ENCODE measurements at regions not wholly inside any gene's neighbourhood (a gene's known extent, or its start where the extent isn't known, plus 50 kb on each side); places are given as distances from the start of the nearest gene placed in this dataset.

DNA sequence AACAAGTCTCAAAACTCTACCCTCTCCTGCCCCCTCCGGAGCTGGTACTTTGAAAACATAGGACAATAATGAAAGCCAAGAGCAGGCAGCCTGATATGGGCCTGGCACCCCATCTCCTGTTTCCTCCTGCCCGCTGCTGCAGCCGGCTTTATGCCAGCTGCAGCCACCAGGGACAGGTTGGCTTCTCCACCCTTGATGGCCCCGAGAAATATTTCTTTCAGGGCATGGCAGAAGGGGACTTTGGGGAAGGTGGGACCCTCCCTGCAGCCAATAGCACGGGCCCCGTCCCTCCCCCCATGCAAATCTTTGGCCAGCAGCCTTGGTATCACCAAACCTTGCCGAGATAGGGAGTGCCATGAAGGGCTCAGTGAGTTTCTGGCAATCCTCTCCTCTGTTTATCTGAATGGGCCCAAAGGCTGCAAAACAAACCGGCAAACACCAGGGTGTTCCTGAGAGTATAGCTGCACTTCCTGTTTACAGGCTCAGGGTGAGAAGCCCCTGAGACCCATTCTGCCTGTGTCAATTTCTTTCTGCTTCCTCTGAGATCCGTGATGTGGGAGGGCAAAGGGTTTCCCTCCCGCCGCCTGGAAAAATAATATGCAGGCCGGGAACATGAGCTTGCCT lies 73.4 kb upstream of the BOD1 start:
- no peak for DNase-seq (ENCODE audit: low read depth)

GRCh38 chr5:173691931-173692330 lies 75.5 kb upstream of the BOD1 start:
- no peak for DNase-seq (ENCODE audit: low read depth)

- DNase-seq (ENCODE audit: low read depth): no peak
Observed at GRCh38 chr5:173693670-173694069, 77.2 kb upstream of the BOD1 start.

GRCh38 chr5:173696216-173696615 lies 79.8 kb upstream of the BOD1 start:
- DNase-seq (ENCODE audit: low read depth): no peak

DNA sequence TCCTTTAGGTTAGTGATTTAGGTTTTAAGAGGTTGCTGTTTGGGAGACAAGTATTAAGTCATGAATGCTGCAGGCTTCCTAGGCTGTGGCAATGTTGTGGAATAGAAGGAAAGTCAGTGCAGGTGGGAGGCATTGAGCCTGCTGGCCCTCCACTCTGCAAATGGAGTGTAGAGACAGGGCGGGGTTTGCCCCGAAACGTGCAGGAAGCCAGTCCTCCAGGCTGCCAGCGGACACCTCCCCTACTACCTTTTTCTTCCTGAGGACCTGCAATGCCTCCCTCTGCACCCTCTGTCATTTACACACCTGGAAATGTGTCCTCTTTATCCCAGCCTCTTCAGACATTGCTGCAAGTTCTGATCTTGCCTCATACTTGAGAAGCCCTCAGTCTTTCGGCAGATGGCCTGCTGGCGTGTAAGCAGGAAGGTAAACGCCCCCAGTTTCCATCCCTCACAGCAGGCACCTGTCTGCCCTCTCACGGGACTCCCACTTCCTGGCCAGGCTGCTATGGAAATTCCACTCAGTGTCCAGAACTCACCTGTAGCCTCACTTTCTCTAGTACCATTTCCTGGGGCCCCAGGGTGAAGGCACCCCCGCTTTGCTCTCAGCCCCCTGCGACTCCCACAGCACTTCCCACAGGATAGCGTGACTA lies 81.6 kb upstream of the BOD1 start:
- no peak for DNase-seq (ENCODE audit: low read depth)

- no peak for DNase-seq (ENCODE audit: low read depth)
Observed at GRCh38 chr5:173699966-173700365, 83.5 kb upstream of the BOD1 start.

DNA sequence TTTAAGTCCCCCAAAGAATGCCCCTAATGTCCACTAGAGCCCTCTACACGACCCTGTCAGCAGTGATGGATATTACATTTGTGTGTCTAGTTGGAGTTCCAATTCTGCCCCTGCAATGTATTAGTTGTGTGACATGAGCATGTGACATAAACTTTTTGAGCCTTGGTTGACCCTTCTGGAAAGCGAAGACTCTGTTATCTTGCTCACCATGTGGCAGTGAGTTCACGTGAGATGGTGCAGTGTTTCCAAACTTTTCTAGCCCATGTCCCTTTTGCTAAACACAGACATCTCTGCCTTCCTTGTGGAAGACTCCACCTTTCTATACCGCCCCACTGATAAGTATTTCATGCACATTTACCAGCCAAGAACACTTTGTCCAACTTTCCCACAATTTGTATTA lies 87.0 kb upstream of the BOD1 start:
- DNase-seq (ENCODE audit: low read depth): no peak

- no peak for DNase-seq (ENCODE audit: low read depth)
Observed at GRCh38 chr5:173704615-173705511, 88.4 kb upstream of the BOD1 start.

DNA sequence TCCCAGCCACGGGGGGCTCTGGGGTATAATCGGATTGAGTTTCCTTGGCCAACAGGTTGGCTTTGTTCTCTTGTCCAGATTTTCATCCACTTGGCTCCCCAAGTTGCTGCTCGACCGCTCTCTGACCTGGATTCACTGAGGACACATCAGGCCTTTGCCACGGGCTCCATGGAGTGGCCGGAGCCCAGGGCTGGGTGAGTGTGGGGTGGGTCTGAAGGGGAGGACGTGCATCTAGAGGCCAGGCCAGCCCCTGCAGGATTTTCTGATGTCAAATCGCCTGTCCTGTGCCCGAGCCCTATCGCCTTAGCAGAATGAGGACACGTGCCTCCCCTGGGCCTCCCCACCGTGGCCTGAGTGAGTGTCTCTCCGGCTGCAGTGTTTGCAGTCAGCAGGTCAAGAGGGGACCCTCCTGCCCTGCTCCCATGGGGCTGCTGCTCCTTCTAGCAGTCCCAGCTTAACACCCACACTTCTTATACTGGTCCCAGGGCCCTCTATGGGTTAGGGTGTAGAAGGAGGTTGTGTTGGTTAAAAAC lies 89.1 kb upstream of the BOD1 start:
- DNase-seq (ENCODE audit: low read depth): no peak

DNA sequence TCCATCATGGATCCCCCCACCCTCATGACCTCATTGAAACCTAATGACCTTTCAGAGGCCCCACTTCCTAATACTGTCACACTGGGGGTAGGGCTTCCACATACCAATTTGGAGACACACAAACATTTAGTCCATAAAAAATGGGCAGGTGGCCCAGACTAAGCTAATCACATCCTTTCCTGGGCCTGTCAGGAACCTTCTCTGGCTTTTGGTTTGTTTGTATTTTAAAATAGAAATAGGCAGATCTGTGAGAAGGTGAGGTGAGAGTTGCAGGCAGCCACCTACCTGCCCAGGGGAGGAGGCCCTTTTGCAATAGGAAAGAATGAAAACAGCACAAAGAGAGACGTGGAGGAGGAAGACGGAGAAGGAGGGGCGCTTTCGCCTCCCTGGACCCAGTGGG lies 90.2 kb upstream of the BOD1 start:
- DNase-seq (ENCODE audit: low read depth): no peak

DNA sequence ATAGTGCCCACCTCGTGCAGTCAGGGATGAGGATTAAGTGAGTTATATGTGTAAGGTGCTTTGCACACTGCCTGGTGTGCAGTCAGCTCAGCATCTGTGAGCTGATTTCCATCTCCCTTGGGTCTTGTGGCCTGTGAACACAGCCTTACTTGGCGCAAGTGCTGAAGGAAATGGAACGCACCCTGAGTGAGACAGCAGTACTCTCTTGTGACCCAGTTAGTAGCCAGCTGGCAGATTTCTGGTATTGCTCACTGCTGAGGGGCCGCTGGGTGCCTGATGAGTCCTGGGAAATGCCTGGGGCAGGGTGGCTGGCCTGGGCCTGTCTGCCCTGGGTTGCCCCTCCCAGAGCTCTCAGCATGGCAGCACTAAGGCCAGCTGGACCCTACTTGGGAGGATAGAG lies 90.9 kb upstream of the BOD1 start:
- peak; percentile 86 for DNase-seq (ENCODE audit: low read depth)

- no peak for DNase-seq (ENCODE audit: low read depth)
Observed at GRCh38 chr5:173709145-173709544, 92.7 kb upstream of the BOD1 start.

GRCh38 chr5:173709761-173710160 lies 93.3 kb upstream of the BOD1 start:
- DNase-seq (ENCODE audit: low read depth): no peak

- DNase-seq (ENCODE audit: low read depth): no peak
Observed at GRCh38 chr5:173710528-173710927, 94.1 kb upstream of the BOD1 start.

- no peak for DNase-seq (ENCODE audit: low read depth)
Observed at GRCh38 chr5:173711466-173711865, 95.0 kb upstream of the BOD1 start.

- DNase-seq (ENCODE audit: low read depth): no peak
Observed at GRCh38 chr5:173712609-173713175, 96.2 kb upstream of the BOD1 start.

DNA sequence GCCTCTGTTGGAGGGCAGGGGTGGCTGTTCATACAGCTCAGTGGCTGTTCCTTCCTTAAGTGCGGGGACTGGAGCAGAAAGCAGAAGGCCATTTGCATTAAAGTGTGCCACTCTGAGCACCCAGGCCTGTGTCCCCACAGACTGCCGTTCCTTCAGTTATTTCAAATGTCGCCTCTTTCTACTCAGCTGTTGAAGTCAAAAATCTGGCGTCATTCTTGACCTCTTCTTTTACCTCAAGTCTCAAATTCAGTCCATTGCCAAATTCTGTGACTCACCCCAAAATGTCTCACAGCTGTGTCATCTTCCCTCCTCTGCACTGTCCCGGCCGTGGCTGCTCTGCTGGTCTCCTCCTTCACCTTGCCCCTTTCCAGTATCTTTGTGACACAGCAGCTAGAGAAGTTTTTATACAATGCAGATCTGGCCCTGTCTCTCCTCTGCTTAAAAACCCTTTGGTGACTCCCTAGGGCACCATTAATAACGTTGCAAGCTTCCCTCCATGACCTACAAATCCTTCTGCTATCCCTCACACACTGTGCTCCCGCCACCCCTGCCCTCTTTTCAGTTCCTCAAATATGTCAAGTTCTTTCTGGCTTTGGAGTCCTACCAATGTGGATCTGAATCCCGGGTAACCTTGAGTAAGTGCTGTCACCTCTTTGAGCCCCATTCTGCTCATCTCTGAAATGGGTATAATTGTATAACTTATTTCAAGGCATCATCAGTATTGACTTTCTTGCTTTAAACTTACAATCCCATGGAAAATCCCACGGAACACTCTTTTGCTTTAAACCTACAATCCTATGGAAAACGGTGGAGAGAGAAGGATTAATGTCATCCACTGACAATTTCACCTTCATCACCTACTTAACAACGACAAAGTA lies 98.3 kb upstream of the BOD1 start:
- peak; percentile 75 for DNase-seq (ENCODE audit: low read depth)

DNA sequence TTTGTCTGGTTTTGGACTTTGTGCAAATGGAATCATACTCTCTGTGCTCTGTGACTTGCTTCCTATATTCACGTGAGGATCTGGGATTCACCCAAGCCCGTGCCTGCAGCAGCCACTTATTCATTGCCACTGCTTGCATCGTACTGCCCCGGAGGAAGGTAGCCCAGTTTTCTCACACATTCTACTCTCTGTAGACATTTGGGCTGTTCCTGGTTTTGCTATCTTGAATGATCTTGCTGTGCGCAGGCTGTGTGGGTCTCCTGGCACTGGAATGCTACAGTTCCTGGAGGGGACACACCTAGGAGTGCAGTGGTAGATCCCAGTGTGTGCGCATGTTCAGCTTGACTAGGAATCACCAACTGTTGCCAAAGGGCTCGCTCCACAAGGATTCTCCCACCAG lies 99.2 kb upstream of the BOD1 start:
- DNase-seq (ENCODE audit: low read depth): no peak

- no peak for DNase-seq (ENCODE audit: low read depth)
Observed at GRCh38 chr5:173716058-173716682, 99.7 kb upstream of the BOD1 start.

DNA sequence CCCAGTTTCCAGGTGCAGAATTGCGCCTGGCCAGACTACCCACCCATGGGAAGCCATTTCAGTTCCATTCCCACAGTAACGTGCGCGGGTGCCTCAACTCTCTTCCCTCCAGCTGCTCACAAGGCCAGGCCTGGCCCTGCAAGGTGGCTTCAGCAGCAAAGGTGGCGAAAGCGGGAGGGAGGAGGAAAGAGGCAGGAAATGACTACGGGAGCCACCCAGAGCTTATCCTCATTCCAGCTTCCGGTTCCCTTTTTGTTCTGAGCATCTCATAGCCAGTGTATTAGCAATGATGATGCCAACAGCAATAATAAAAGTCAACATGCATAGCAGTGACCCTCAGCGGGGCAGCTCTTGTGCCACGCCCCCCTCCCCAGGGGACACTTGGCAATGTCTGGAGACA lies 101.5 kb upstream of the BOD1 start:
- no peak for DNase-seq (ENCODE audit: low read depth)

All from myocyte (in vitro differentiated cells).